ENCODE measurements at regions not wholly inside any gene's neighbourhood (a gene's known extent, or its start where the extent isn't known, plus 50 kb on each side); places are given as distances from the start of the nearest gene placed in this dataset.

GRCh38 chr2:151028691-151029176 lies 232.9 kb downstream of the RBM43 start:
- DNase-seq, result no peak

GRCh38 chr2:151027151-151027550 lies 234.5 kb downstream of the RBM43 start:
- DNase-seq, result no peak

- no peak for DNase-seq
Observed at GRCh38 chr2:151025816-151026215, 235.8 kb downstream of the RBM43 start.

GRCh38 chr2:151024696-151025251 lies 236.9 kb downstream of the RBM43 start:
- DNase-seq, result no peak

- no peak for DNase-seq
Observed at GRCh38 chr2:151021747-151022452, 239.8 kb downstream of the RBM43 start.

- no peak for DNase-seq
Observed at GRCh38 chr2:151020411-151020810, 241.3 kb downstream of the RBM43 start.

- no peak for DNase-seq
Observed at GRCh38 chr2:151009437-151010175, 252.1 kb downstream of the RBM43 start.

- no peak for DNase-seq
Observed at GRCh38 chr2:151007365-151007764, 254.3 kb downstream of the RBM43 start.

- no peak for DNase-seq
Observed at GRCh38 chr2:151002959-151003600, 258.6 kb downstream of the RBM43 start.

GRCh38 chr2:150997702-150998440 lies 263.8 kb downstream of the RBM43 start:
- no peak for DNase-seq

- DNase-seq, result no peak
Observed at GRCh38 chr2:150997066-150997465, 264.6 kb downstream of the RBM43 start.

GRCh38 chr2:150994076-150994475 lies 267.6 kb downstream of the RBM43 start:
- no peak for DNase-seq

- DNase-seq, result no peak
Observed at GRCh38 chr2:150989969-150990368, 271.7 kb downstream of the RBM43 start.

GRCh38 chr2:150985741-150986140 lies 275.9 kb downstream of the RBM43 start:
- DNase-seq, result no peak

GRCh38 chr2:150983314-150983897 lies 278.3 kb downstream of the RBM43 start:
- no peak for DNase-seq

GRCh38 chr2:150981826-150982225 lies 279.8 kb downstream of the RBM43 start:
- no peak for DNase-seq

GRCh38 chr2:150978053-150978452 lies 283.6 kb downstream of the RBM43 start:
- DNase-seq, result no peak

GRCh38 chr2:150977296-150977695 lies 284.4 kb downstream of the RBM43 start:
- no peak for DNase-seq

GRCh38 chr2:150976604-150977003 lies 285.1 kb downstream of the RBM43 start:
- no peak for DNase-seq

- no peak for DNase-seq
Observed at GRCh38 chr2:150974864-150975263, 286.8 kb downstream of the RBM43 start.

- DNase-seq, result no peak
Observed at GRCh38 chr2:150974234-150974633, 287.4 kb downstream of the RBM43 start.

- no peak for DNase-seq
Observed at GRCh38 chr2:150971910-150972309, 289.8 kb downstream of the RBM43 start.

Measured in NCI-H82 (cell line).